Mesenchymal stem cell (in vitro differentiated cells and primary cell): ENCODE measurements at regions not wholly inside any gene's neighbourhood (a gene's known extent, or its start where the extent isn't known, plus 50 kb on each side); places are given as distances from the start of the nearest gene placed in this dataset.

Source experiments
- DNase-seq: peaks from one replicate; pipeline ENCODE4 v3.0.0-alpha.2; 2013
- H2AFZ ChIP-seq: one replicate; pipeline ENCODE4 v1.6.1; 2013; ENCODE audit warnings: low read depth, mild to moderate bottlenecking, control low read depth, inconsistent platforms, low read length, moderate library complexity
- H2AK5ac ChIP-seq: 2 replicates; pipeline ENCODE4 v1.6.1; 2013; ENCODE audit warnings: low read length, moderate library complexity, mild to moderate bottlenecking, inconsistent platforms; ENCODE audit not compliant: severe bottlenecking
- H2BK120ac ChIP-seq: one replicate; pipeline ENCODE4 v1.6.1; 2013; ENCODE audit warnings: low read depth, mild to moderate bottlenecking, inconsistent platforms, low read length, moderate library complexity
- H2BK12ac ChIP-seq, 2 experiments: one replicate each; pipeline ENCODE4 v1.6.1; 2013; ENCODE audit warnings: inconsistent platforms in 2 of 2, low read length in 2 of 2, mild to moderate bottlenecking in 2 of 2, moderate library complexity in 2 of 2, control low read depth in 1 of 2
- H2BK15ac ChIP-seq: one replicate; pipeline ENCODE4 v1.6.1; 2013; ENCODE audit warnings: mild to moderate bottlenecking, low read depth, inconsistent platforms; ENCODE audit not compliant: poor library complexity, severe bottlenecking
- H2BK5ac ChIP-seq: 2 replicates; pipeline ENCODE4 v1.6.1; 2013; ENCODE audit warnings: low read depth, mild to moderate bottlenecking, low read length, control low read depth, inconsistent platforms; ENCODE audit not compliant: poor library complexity, severe bottlenecking
- H3K14ac ChIP-seq, 2 experiments: one replicate each; pipeline ENCODE4 v1.6.1; 2013; ENCODE audit warnings: inconsistent platforms in 2 of 2, low read length in 2 of 2, control low read depth in 1 of 2, mild to moderate bottlenecking in 1 of 2, moderate library complexity in 1 of 2
- H3K18ac ChIP-seq, 2 experiments: one replicate each; pipeline ENCODE4 v1.6.1; 2013; ENCODE audit warnings: inconsistent platforms in 2 of 2, low read length in 2 of 2, control low read depth in 1 of 2, low read depth in 1 of 2, mild to moderate bottlenecking in 1 of 2
- H3K23ac ChIP-seq, 2 experiments: one replicate each; pipeline ENCODE4 v1.6.1; 2013; ENCODE audit warnings: inconsistent platforms in 2 of 2, low read length in 2 of 2, mild to moderate bottlenecking in 2 of 2, moderate library complexity in 2 of 2, control low read depth in 1 of 2
- H3K27ac ChIP-seq: 2 replicates; pipeline ENCODE4 v1.5.1; 2013; ENCODE audit warnings: mild to moderate bottlenecking, moderate library complexity, low read length, control low read depth, inconsistent platforms; ENCODE audit not compliant: poor library complexity, severe bottlenecking
- H3K27me3 ChIP-seq, 2 experiments: 2 replicates each; pipeline versions ENCODE4 v1.6.1 to v1.7.0; 2013; ENCODE audit warnings: low read length in 2 of 2, mild to moderate bottlenecking in 2 of 2, moderate library complexity in 2 of 2, control low read depth in 1 of 2, inconsistent platforms in 1 of 2; ENCODE audit not compliant: control insufficient read depth in 1 of 2, insufficient read depth in 1 of 2
- H3K36me3 ChIP-seq, 2 experiments: 2 replicates each; pipeline versions ENCODE4 v1.6.1 to v1.7.0; 2013; ENCODE audit warnings: low read length in 2 of 2, control low read depth in 1 of 2, inconsistent platforms in 1 of 2, low read depth in 1 of 2, mild to moderate bottlenecking in 1 of 2; ENCODE audit not compliant: insufficient read depth in 2 of 2, control insufficient read depth in 1 of 2
- H3K4ac ChIP-seq, 2 experiments: one replicate each; pipeline ENCODE4 v1.6.1; 2013; ENCODE audit warnings: inconsistent platforms in 2 of 2, low read length in 2 of 2, mild to moderate bottlenecking in 2 of 2, moderate library complexity in 2 of 2, control low read depth in 1 of 2, low read depth in 1 of 2
- H3K4me1 ChIP-seq: 2 replicates; pipeline ENCODE4 v1.6.1; 2013; ENCODE audit warnings: low read depth, low read length, control low read depth; ENCODE audit not compliant: control insufficient read depth, insufficient read depth
- H3K4me2 ChIP-seq: 2 replicates; pipeline ENCODE4 v1.6.1; 2013; ENCODE audit warnings: low read length, mild to moderate bottlenecking, inconsistent platforms; ENCODE audit not compliant: poor library complexity, severe bottlenecking
- H3K4me3 ChIP-seq, 2 experiments: 2 replicates each; pipeline versions ENCODE4 v1.5.1 to v1.7.0; 2013; ENCODE audit warnings: low read length in 2 of 2, mild to moderate bottlenecking in 2 of 2, control low read depth in 1 of 2, low read depth in 1 of 2; ENCODE audit not compliant: insufficient read depth in 1 of 2
- H3K79me1 ChIP-seq: replicated peaks from 2 replicates; pipeline ENCODE4 v1.6.1; 2013; ENCODE audit warnings: mild to moderate bottlenecking, control low read depth, low read length, inconsistent platforms; ENCODE audit not compliant: poor library complexity, severe bottlenecking
- H3K9ac ChIP-seq: 2 replicates; pipeline ENCODE4 v1.7.0; 2013; ENCODE audit warnings: mild to moderate bottlenecking, low read length, moderate library complexity
- H3K9me3 ChIP-seq: 2 replicates; pipeline ENCODE4 v1.7.0; 2013; ENCODE audit warnings: mild to moderate bottlenecking, low read length; ENCODE audit not compliant: control insufficient read depth
- H4K8ac ChIP-seq: one replicate; pipeline ENCODE4 v1.6.1; 2013; ENCODE audit warnings: inconsistent platforms, mild to moderate bottlenecking, low read length, moderate library complexity
- H4K91ac ChIP-seq: one replicate; pipeline ENCODE4 v1.6.1; 2013; ENCODE audit warnings: mild to moderate bottlenecking, low read length, inconsistent platforms
- WGBS: methylation state at CpG from one replicate; pipeline ENCODE4 v1.1.7; 2013; ENCODE audit warnings: mixed read lengths; 5-methylcytosine and 5-hydroxymethylcytosine counted together

GRCh38 chr5:61811052-61811451, 479.0 kb downstream of the ZSWIM6 start:
- no peaks in the 10 kb centered on the region for H3K9me3 ChIP-seq
- H3K14ac ChIP-seq = no peak overlapping the region
- H2AFZ ChIP-seq = no peak overlapping the region
- no peak overlapping the region for H3K27ac ChIP-seq
- peaks cover 0 to 25% of the 10 kb centered on the region in 2 experiments for H3K27me3 ChIP-seq
- no peak overlapping the region for H4K91ac ChIP-seq
- H3K23ac ChIP-seq = no peak overlapping the region
- H3K18ac ChIP-seq = no peak overlapping the region
- peaks cover 0 to 3% of the 10 kb centered on the region in 2 experiments for H3K36me3 ChIP-seq
- 77% methylated on average over 1 of the region's 1 CpG for WGBS
- no peak overlapping the region for H2AK5ac ChIP-seq
- H3K4me2 ChIP-seq = no peak overlapping the region
- H3K9ac ChIP-seq = peak overlapping the region; percentile 48
- no peaks in the 10 kb centered on the region for H3K4me1 ChIP-seq
- H2BK15ac ChIP-seq = no peak overlapping the region
- no peak overlapping the region for H2BK5ac ChIP-seq
- peak; percentile 58 for DNase-seq
- no peak overlapping the region for H4K8ac ChIP-seq
- no peak overlapping the region for H3K4ac ChIP-seq
- no peaks in the 10 kb centered on the region for H3K79me1 ChIP-seq
- H2BK12ac ChIP-seq = no peak overlapping the region
- peak overlapping the region in 1 of 2 experiments; percentile 42 for H3K4me3 ChIP-seq
- H2BK120ac ChIP-seq = no peak overlapping the region

GRCh38 chr5:61813361-61813760, 481.3 kb downstream of the ZSWIM6 start:
- H3K79me1 ChIP-seq = no peaks in the 10 kb centered on the region
- 100% methylated on average over 1 of the region's 1 CpG for WGBS
- H3K9ac ChIP-seq = no peak overlapping the region

GRCh38 chr5:61815339-61815738, 483.3 kb downstream of the ZSWIM6 start:
- Histone ChIP-seq H3K79me1 (no peaks in the 10 kb centered on the region), H3K23ac (no peak overlapping the region), H3K9me3 (no peaks in the 10 kb centered on the region), H3K9ac (no peak overlapping the region), H2AFZ (no peak overlapping the region), H3K4me3 (no peak overlapping the region), H3K18ac (no peak overlapping the region), H3K14ac (no peak overlapping the region), H2BK120ac (no peak overlapping the region), H4K8ac (no peak overlapping the region), H3K27me3 (peaks cover 0 to 17% of the 10 kb centered on the region in 2 experiments), H3K4me1 (no peaks in the 10 kb centered on the region), H2BK12ac (no peak overlapping the region), H3K4ac (no peak overlapping the region), H2BK15ac (no peak overlapping the region), H2AK5ac (no peak overlapping the region), H3K27ac (no peak overlapping the region), H4K91ac (no peak overlapping the region), H3K4me2 (no peak overlapping the region), H3K36me3 (peaks cover 0 to 3% of the 10 kb centered on the region in 2 experiments), H2BK5ac (no peak overlapping the region)
- DNase-seq = no peak
- 100% methylated on average over 1 of the region's 1 CpG for WGBS

More at GRCh38 chr5:61813361-61813760, 481.3 kb downstream of the ZSWIM6 start:
- no peak for DNase-seq
- no peak overlapping the region for H3K27ac ChIP-seq
- no peak overlapping the region for H2AK5ac ChIP-seq
- H2BK5ac ChIP-seq = no peak overlapping the region
- no peak overlapping the region for H3K18ac ChIP-seq
- H2AFZ ChIP-seq = no peak overlapping the region
- H3K4me3 ChIP-seq = no peak overlapping the region
- H3K27me3 ChIP-seq = peaks cover 0 to 21% of the 10 kb centered on the region in 2 experiments
- no peaks in the 10 kb centered on the region for H3K4me1 ChIP-seq
- no peak overlapping the region for H4K91ac ChIP-seq
- no peak overlapping the region for H3K4ac ChIP-seq
- no peak overlapping the region for H3K23ac ChIP-seq
- no peak overlapping the region for H2BK15ac ChIP-seq
- H3K14ac ChIP-seq = no peak overlapping the region
- H3K4me2 ChIP-seq = no peak overlapping the region
- H2BK12ac ChIP-seq = no peak overlapping the region
- no peaks in the 10 kb centered on the region for H3K9me3 ChIP-seq
- H2BK120ac ChIP-seq = no peak overlapping the region
- H3K36me3 ChIP-seq = peaks cover 0 to 3% of the 10 kb centered on the region in 2 experiments
- no peak overlapping the region for H4K8ac ChIP-seq

- WGBS = 70% methylated on average over 8 of the region's 9 CpGs
These were observed 484.1 kb downstream of the ZSWIM6 start for GRCh38 chr5:61816146-61816545.

More at GRCh38 chr5:61816146-61816545, 484.1 kb downstream of the ZSWIM6 start:
- no peak overlapping the region for H4K91ac ChIP-seq
- H3K27me3 ChIP-seq = peaks cover 0 to 17% of the 10 kb centered on the region in 2 experiments
- no peak overlapping the region for H2BK5ac ChIP-seq
- no peak overlapping the region for H3K9ac ChIP-seq
- H3K79me1 ChIP-seq = no peaks in the 10 kb centered on the region
- H3K27ac ChIP-seq = no peak overlapping the region
- no peak overlapping the region for H3K4ac ChIP-seq
- H3K18ac ChIP-seq = peak overlapping the region in 1 of 2 experiments; percentile 35
- no peak overlapping the region for H2BK12ac ChIP-seq
- no peak overlapping the region for H4K8ac ChIP-seq
- H3K23ac ChIP-seq = no peak overlapping the region
- H3K4me3 ChIP-seq = no peak overlapping the region
- peaks cover 0 to 3% of the 10 kb centered on the region in 2 experiments for H3K36me3 ChIP-seq
- no peak overlapping the region for H3K14ac ChIP-seq
- H2BK15ac ChIP-seq = no peak overlapping the region
- no peaks in the 10 kb centered on the region for H3K9me3 ChIP-seq
- H3K4me1 ChIP-seq = no peaks in the 10 kb centered on the region
- H3K4me2 ChIP-seq = no peak overlapping the region
- H2AK5ac ChIP-seq = no peak overlapping the region
- DNase-seq = no peak
- no peak overlapping the region for H2BK120ac ChIP-seq
- H2AFZ ChIP-seq = no peak overlapping the region
